K562 (cell line): ENCODE measurements at regions not wholly inside any gene's neighbourhood (a gene's known extent, or its start where the extent isn't known, plus 50 kb on each side); places are given as distances from the start of the nearest gene placed in this dataset.

Experiments
- ATF2 ChIP-seq: sonication (generic); formaldehyde crosslinking; IDR thresholded peaks from 2 replicates; pipeline ENCODE4 v1.8.1; 2022; ENCODE audit warnings: missing genetic modification reagents
- ETV6 ChIP-seq, 3 experiments: fragments of 150-350 bp in 1 of 3; sonication (generic) in 1 of 3; formaldehyde crosslinking in 1 of 3; IDR thresholded peaks; 2 replicates each; pipeline versions ENCODE4 v1.6.1 to v1.8.0; 2014 to 2022; ENCODE audit warnings: borderline replicate concordance in 2 of 3, low read depth in 2 of 3, antibody characterized with exemption in 1 of 3, low read length in 1 of 3, mild to moderate bottlenecking in 1 of 3, missing genetic modification reagents in 1 of 3
- EZH2 ChIP-seq: IDR thresholded peaks from 2 replicates; pipeline ENCODE4 v1.6.1; 2012; ENCODE audit warnings: low read depth, mild to moderate bottlenecking, inconsistent platforms, low read length, borderline replicate concordance
- GTF2F1 ChIP-seq: IDR thresholded peaks from 2 replicates; pipeline ENCODE4 v1.6.1; 2011; ENCODE audit warnings: low read depth, low read length, improper control_type of control experiment
- JUNB ChIP-seq: fragments of 450-650 bp; formaldehyde crosslinking; conservative IDR thresholded peaks from 2 replicates; pipeline ENCODE4 v1.4.0; 2020; ENCODE audit warnings: mild to moderate bottlenecking
- POLR2A ChIP-seq: fragments of 450-650 bp; conservative IDR thresholded peaks from 2 replicates; pipeline ENCODE4 v1.6.1; 2016
- POLR3G ChIP-seq: IDR thresholded peaks from 2 replicates; pipeline ENCODE4 v1.6.1; 2011; ENCODE audit not compliant: insufficient read length, insufficient replicate concordance; ENCODE audit errors: extremely low read depth
- TSHZ1 ChIP-seq: fragments of 250-450 bp; sonication (Bioruptor Pico); IDR thresholded peaks from 2 replicates; pipeline ENCODE4 v1.4.0; 2020; ENCODE audit warnings: mild to moderate bottlenecking, moderate library complexity
- TF ChIP-seq, protein P1 (sequence below): sonication (generic); formaldehyde crosslinking; IDR thresholded peaks from 2 replicates; pipeline ENCODE4 v1.8.0; 2023; ENCODE audit warnings: mild to moderate bottlenecking, missing genetic modification reagents

DNA sequence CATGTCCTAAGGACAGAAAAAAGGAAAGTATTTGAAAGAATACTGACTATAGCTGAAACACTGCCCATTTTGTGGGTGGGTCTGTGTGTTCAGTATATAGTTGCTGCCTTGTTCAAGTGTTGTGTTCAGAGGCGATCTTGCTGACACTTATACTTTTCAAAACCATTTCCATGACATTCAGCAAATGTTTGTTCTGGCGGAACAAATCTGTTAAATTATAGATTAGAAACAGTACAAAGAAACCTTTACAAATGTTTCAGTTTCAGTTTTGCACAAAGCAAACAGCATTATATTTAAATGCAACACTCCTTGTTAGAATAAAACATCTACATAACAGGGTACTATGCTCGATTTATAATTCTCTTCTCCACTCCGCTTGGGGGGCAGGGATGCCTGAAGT lies 2276.3 kb downstream of the MAT2B start:
- no peak for TF ChIP-seq TSHZ1 (CRISPR knock-in tag)
- TF ChIP-seq ATF2 (CRISPR knock-in tag), result no peak
- TF ChIP-seq, protein P1, sequence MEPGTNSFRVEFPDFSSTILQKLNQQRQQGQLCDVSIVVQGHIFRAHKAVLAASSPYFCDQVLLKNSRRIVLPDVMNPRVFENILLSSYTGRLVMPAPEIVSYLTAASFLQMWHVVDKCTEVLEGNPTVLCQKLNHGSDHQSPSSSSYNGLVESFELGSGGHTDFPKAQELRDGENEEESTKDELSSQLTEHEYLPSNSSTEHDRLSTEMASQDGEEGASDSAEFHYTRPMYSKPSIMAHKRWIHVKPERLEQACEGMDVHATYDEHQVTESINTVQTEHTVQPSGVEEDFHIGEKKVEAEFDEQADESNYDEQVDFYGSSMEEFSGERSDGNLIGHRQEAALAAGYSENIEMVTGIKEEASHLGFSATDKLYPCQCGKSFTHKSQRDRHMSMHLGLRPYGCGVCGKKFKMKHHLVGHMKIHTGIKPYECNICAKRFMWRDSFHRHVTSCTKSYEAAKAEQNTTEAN (CRISPR knock-in tag), result no peak
- no peak for TF ChIP-seq POLR2A
- no peak for TF ChIP-seq JUNB (CRISPR knock-in tag)
- TF ChIP-seq EZH2, result no peak
- no peak for TF ChIP-seq POLR3G
- no peak for TF ChIP-seq ETV6 (IDR thresholded peaks at IDR 0.05; ENCODE audit: borderline replicate concordance in 1 of 2, low read depth in 2 of 2, low read length in 1 of 2)
- TF ChIP-seq ETV6 (CRISPR knock-in tag; IDR thresholded peaks at IDR 0.05; ENCODE audit: borderline replicate concordance), result no peak
- no peak for TF ChIP-seq GTF2F1
